GM19463 (cell line): ENCODE measurements at regions not wholly inside any gene's neighbourhood (a gene's known extent, or its start where the extent isn't known, plus 50 kb on each side); places are given as distances from the start of the nearest gene placed in this dataset.

Experiments
- ATAC-seq: cut with Tn5 transposase; IDR thresholded peaks from one replicate; pipeline ENCODE4 v1.9.1; 2021; ENCODE audit warnings: mild to moderate bottlenecking, moderate library complexity; ENCODE audit not compliant: unreplicated experiment

DNA sequence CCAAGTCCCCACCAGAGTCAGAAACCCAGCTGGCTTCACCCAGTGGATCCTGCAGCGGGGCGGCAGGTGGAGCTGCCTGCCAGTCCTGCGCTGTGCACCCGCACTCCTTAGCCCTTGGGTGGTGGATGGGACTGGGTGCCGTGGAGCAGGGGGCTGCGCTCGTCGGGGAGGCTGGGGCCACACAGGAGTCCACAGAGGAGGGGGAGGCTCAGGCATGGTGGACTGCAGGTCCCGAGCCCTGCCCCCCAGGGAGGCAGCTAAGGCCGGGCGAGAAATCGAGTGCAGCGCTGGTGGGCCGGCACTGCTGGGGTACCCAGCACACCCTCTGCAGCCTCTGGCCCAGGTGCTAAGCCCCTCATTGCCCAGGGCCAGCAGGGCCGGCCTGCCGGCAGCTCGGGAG is 144.6 kb upstream of the MGAT5 start:
- no peak for ATAC-seq

- no peak for ATAC-seq
Measured at GRCh38 chr2:134109725-134110124, 144.1 kb upstream of the MGAT5 start.

- ATAC-seq, result no peak
Measured at GRCh38 chr2:134110532-134110931, 143.3 kb upstream of the MGAT5 start.

DNA sequence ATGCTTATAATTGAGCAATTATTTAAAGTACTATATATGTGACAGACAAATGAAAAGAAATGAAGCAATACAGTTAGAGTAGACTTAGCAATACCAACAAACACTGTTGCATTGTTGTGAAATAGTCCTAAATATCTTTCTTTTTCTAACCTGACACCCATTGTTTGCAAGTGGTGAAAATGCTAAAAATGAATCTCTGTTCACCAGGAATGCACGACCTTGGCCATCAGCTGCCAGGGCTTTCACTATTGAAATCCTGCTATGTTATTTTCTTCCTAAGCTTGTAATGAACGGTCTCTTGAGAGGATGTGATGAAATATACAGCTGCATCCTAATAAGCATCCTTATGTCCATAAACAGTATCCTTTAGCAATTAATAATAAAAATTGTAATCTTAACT is 136.2 kb upstream of the MGAT5 start:
- ATAC-seq, result no peak

DNA sequence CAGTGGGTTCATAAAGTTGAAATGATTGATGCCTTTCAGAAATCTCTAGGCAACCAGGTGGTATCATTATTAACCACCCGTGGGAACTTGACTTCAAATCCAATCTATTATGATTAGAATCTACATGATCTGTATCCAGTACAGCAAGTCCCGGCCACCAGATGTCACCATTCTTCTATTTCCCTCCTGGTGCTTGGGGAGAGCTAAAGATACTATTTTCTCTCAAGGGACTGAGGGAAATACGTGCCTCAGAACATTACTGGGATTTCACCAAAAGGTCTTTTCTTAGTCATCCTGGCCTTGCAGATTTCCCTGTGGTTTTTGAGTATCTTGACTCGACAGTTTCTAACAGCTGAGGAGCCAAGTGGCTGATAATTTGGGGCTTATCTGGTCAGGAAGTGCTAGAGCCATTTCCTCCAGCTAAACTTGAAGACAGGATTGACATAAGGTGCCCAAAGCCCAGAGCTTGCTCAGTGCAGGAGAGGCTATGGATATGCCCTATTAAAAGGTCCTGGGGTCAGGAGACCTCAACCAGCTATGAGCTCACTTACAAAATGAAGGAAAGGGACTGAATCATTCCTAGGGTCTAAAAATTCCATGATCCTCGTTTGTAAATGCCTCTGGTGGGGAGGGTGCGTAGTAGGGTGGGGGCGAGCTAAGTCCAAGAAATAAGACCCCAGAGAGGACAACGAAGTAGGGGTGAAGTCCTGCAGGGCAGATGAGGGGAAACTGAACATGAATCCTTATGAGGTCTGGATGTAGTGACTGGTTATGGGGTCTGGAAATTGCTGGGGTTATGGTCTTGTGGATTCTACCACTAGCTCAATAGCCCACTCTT is 135.4 kb upstream of the MGAT5 start:
- ATAC-seq, result peak; percentile 41

DNA sequence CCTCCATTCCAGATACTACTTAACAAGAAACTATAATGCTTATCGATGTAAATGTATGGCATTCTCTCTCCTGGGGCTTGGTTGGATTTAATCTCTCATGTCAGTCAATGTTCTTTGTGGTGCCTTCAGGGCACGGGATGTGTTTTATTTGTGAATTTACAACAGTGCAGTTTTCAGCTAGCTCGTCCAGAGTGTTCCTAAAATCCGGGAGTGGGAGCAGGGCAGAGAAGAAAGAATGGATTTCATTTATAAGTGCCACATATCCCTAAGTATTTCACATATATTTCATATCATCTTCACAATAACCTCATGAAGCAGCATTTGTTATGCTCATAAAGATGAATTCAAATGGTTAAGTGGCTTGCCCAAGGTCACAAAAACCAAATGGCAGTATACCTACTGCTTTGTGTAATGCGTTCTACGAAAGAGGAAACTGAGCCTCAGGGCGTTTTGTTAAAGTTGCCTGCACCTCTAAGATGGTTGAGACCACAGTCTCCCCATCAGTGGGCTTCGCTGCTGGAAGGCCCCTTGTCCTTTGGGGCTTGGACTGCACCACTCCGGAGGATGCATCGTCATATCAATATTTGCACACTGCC is 134.7 kb upstream of the MGAT5 start:
- ATAC-seq, result peak; percentile 2

GRCh38 chr2:134119713-134120405 is 134.0 kb upstream of the MGAT5 start:
- peak; percentile 56 for ATAC-seq

DNA sequence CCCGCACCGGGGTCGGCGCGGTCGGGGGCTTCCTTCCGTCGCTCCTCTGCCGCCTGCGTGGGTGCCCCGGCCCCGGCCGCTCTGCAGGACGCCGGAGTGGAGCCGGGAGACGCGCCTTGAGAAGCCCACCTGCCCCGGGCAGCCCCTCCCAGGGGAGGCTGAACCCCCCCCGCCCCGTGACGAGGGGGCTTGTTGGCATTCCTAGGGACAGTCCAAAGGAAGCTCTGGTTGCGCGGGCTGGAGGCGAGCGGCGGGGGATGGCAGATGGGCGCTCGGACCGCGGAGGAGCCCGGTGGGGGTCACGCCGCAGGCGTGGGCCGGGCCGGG is 133.5 kb upstream of the MGAT5 start:
- peak; percentile 2 for ATAC-seq

DNA sequence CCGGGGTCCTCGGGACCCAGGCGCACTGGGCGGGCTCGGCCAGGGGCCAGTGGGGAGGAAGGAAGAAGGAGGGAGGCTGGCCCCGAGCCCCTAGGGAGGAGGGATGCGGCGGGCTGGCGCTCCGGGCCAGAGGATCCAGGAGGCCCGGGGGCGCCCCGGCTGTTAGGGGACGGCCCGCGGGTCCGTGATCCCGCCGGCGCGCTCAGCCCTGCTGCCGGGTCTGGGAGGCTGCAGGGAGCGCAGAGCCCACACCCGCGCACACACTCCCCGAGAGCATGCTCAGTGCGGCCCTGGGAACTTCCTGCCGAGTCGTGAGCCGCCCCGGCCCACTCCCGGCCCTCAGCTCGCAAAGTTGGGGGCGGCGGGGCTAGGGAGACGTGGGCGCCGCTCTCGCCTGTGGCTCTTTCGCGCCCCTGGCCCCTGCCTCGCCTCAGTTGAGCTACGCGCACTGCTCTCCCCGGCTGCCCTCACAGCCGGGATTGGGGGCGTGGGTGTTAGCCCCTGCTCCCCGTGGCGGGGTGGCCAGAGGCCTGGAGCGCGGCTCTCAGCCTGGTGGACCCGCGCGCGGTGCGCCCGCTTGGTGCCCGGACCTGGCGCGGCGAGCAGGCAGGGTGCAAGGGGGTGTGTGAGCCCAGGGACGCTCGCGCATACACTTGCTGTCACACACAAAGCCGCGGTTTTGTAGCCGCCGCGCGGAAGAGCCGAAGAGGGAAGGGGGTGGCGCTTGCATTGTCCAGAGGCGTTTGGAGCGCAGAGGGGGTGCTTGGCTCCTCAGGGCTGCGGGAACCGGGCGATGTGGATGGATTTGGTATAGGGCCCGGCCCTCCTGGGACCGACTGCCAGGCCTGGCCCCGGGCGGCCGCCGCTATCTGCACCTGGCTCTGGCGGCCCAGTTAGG is 132.9 kb upstream of the MGAT5 start:
- ATAC-seq, result peak; percentile 41

DNA sequence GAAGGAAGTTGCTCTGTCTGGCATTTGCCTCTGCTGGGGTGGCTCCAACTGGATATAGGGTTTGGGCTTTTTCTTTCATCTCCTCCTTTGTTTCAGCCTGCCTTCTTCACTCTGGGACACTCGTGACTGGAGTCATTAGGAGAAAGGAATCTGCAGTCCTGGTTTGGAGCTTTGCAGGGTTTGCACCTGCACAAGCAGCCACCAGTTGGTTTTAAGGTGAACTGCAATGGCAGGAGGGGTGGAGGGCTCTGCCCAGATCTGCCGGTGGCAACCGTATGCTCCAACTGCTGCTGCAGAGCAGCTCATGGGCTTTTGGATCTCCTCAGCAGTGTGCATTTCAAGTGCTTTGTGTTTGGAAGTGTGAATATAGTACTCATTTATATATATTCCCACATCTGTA is 131.3 kb upstream of the MGAT5 start:
- ATAC-seq, result no peak

- ATAC-seq, result no peak
Measured at GRCh38 chr2:134123332-134123731, 130.5 kb upstream of the MGAT5 start.

DNA sequence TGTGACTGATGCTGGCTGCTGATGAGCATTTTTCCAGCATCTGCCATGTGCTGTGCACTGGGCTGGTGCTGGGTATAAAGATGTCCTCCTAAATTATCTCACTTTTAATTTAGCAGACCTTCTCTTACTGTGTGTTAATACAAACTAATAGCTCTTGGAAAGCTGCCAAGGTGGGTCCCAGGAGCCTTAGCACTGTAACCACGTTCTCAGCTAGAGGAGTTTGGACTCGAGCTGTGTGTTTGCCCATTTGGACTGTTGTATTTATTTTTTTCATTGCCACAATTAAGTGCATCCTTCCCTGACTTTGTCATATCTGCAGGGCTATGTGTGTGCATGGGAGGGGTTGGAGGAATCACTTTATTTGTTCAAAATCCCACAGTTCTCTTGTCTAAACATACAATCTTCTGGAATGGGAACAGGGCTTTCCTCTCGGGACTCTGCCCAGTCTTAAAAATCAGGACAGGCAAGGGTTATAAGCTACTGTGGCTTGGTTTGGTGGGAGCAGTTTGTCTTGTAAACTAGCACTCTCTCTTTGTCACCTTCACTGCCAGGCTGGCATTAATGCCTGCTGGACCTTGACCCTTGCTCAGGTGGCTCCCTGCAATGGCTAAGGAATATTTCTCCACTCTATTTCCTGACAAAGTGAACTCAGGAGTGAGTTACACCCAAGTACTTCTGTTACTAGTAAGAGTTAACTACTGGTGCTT is 129.7 kb upstream of the MGAT5 start:
- ATAC-seq, result no peak

- ATAC-seq, result peak; percentile 71
Measured at GRCh38 chr2:134127496-134127895, 126.4 kb upstream of the MGAT5 start.

DNA sequence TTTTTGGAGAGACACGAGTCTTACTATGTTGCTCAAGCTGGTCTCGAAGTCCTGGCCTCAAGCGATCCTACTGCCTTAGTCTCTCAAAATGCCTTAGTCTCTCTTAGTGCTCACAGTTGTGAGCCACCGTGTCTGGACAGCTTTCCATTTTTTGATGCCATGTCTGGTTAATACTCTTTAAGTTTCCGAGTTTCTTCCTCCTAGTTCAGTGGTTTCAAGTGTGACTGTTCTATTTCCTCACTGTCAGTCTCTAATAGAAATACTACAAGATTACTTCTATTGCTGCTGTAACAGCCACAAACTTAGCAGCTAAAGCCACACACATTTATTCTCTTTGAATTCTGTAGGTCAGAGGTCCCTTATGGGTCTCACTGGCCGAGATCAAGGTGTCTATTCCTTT is 125.1 kb upstream of the MGAT5 start:
- no peak for ATAC-seq

GRCh38 chr2:134129900-134130537 is 123.9 kb upstream of the MGAT5 start:
- no peak for ATAC-seq

GRCh38 chr2:134131681-134132489 is 122.0 kb upstream of the MGAT5 start:
- no peak for ATAC-seq

DNA sequence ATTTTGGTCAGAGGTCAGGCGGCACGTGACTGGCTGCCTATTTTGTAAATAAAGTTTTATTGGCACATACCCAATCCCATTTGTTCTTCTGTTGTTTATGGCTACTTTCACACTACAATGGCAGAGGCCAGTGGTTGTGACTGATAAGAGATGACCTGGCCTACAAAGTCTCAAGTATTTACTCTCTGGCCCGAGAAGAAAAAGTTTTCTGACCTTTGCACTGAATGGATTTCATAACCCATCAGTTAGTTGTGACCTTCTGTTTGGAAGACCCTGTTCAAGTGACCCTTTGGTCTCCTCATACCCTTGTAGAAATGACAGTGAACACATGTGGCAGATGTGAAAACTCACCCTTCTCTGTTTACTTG is 121.4 kb upstream of the MGAT5 start:
- no peak for ATAC-seq

- ATAC-seq, result no peak
Measured at GRCh38 chr2:134133622-134134312, 120.1 kb upstream of the MGAT5 start.

DNA sequence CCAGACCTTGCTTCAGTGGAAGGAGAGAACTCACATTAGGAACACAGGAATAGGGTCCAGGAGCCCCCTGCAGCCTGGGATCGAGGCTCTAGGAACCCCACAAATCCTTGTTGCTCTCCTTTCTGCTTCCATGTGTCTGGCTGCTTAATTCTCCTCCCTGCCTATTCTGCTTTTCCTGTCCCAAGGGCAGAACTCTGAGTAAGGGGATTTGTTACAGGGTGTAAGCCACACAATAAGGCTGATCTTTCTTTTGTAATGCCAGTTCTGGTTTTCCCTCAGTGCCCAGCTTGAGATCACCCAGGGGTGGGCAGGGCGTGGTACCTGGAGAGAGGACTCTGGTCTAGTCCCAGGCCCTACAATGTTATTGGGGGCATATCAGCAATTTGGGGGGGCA is 119.6 kb upstream of the MGAT5 start:
- no peak for ATAC-seq
